ENCODE measurements at regions not wholly inside any gene's neighbourhood (a gene's known extent, or its start where the extent isn't known, plus 50 kb on each side); places are given as distances from the start of the nearest gene placed in this dataset.

GRCh38 chr3:165444745-165445144, 248.6 kb upstream of the SLITRK3 start:
- no peak for DNase-seq

DNA sequence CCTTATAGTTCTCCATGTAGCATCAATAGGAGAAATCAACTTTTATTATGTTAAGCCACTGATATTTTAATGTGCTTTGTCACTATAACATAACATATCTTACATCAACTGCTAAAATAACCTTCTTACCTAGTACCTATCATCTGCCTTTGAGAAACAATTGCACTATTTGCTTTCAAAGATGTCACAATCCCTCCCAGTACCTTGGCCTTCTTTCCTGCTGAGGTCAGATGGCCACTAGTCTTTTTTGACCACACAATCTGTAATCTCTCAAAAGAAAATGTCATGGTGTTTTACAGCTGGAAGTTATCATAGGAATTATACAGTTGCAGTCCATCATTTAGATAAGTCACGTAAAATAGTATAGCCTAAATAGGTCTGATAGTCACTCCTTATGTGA, 247.5 kb upstream of the SLITRK3 start:
- DNase-seq: no peak

DNA sequence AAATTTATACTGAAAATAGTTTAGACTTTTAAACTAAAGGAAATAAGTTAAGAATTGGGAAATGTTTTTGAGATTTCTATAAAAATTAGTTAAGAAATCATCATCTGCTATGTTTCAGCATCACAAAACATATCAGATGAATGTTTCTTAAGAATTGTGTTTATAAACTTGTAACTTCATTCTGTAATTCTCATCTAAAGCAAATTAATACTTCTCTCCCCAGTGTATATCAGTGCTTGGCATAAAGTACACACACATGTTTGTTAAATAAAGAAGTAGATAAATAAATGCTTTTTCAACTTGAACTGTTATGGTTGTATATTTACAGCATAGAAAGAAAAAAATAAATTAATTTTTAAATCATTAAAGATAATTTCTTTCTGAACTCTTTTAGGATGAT, 245.9 kb upstream of the SLITRK3 start:
- DNase-seq: no peak

DNA sequence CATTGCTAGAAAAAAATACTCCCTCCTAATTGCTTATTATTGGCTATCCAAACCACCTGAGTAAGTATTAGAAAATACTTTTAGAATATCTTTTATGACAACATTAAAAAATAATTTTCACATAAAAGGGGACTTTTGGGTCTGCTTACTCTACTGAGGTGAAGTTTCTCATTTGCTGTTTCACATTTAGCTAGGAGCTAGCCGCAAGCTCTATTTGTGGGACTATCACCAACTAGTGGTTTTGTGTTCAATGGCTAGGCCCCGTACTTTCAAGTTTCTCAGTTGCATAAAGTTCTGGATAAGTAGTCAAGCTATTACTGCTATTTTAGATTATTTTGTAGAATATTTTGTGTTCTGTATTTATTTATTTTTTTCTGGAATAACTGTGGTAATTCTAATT, 244.2 kb upstream of the SLITRK3 start:
- DNase-seq: no peak

- no peak for DNase-seq
Observed at GRCh38 chr3:165439765-165440164, 243.6 kb upstream of the SLITRK3 start.

DNA sequence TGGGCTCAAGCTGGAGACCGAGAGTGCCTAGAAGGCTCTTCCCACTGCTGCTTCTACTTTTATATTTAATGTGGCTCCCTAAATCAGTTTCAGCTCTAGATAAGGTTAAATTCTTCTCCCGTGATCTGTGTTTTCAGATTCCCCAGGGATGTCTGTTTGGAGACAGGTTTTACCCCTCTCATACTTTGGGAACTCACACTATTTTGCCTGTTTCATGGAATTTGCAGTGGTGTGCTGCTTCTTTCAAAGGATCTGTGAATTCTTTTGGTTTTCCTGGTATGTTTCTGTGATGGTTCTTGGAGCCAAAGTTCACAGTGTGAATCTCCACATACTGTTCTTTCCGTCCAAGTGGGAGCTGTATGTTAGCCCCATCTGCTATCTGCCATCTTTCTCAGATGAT, 238.3 kb upstream of the SLITRK3 start:
- DNase-seq: no peak

- no peak for DNase-seq
Observed at GRCh38 chr3:165406425-165406824, 210.2 kb upstream of the SLITRK3 start.

- no peak for DNase-seq
Observed at GRCh38 chr3:165404357-165405027, 208.3 kb upstream of the SLITRK3 start.

- DNase-seq: no peak
Observed at GRCh38 chr3:165403666-165404065, 207.5 kb upstream of the SLITRK3 start.

DNA sequence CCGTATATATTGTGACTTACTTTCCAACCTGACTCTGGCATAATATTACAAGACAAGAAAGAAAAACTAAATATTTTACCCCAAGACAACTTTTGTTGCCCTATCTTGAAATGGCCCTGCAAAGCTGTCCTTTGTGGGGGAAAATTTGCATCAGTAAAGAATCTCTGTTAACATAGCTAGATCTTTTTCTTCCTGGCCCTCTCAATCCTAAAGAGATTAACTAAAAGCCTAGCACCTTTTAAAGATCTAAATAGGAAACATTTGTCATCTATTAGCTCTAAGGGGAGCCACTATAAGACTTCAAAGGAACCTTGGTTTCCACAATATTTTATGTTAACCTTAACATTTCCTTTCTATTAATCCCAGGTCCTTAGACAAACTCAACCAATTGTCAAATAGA, 199.0 kb upstream of the SLITRK3 start:
- no peak for DNase-seq

GRCh38 chr3:165393461-165393860, 197.3 kb upstream of the SLITRK3 start:
- DNase-seq: no peak

GRCh38 chr3:165390166-165390565, 194.0 kb upstream of the SLITRK3 start:
- DNase-seq: no peak

DNA sequence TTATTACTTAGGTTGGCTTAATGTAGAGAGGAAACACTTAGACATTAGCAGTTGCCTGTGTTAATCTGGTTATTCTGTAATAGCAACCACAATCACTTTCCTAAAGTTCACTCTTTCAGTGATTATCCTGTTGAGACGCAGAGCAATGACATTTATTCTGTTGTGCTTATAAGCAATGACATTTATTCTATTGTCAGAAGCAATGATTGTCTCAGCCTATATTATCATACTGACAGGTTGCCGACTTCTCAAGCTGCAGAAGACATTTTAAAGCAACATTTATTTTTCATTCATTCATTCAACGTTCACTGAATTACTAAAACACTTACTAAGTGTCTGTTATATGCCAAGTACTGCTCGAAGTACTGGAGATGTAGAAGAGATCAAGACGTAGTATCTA, 193.5 kb upstream of the SLITRK3 start:
- no peak for DNase-seq

- DNase-seq: peak; percentile 3
Observed at GRCh38 chr3:165389064-165389463, 192.9 kb upstream of the SLITRK3 start.

- no peak for DNase-seq
Observed at GRCh38 chr3:165383381-165383780, 187.2 kb upstream of the SLITRK3 start.

GRCh38 chr3:165382672-165383071, 186.5 kb upstream of the SLITRK3 start:
- DNase-seq: no peak

DNA sequence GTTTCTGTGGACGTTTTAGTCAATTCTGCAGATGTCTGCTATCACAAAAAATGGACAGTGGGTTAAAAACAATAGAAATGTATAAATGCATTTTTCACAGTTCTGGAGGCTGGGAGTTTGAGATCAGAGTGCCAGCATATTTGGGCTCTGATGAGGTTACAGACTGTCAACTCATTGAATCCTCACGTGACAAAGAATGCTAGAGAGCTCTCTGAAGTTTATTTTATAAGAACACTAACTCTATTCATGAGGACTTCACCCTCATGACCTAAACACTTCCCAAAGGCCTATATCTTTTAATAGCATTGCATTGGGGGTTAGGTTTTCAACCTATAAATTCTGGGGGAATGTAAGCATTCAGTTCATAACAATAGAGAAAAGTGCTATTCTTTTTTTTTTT, 182.6 kb upstream of the SLITRK3 start:
- no peak for DNase-seq

DNA sequence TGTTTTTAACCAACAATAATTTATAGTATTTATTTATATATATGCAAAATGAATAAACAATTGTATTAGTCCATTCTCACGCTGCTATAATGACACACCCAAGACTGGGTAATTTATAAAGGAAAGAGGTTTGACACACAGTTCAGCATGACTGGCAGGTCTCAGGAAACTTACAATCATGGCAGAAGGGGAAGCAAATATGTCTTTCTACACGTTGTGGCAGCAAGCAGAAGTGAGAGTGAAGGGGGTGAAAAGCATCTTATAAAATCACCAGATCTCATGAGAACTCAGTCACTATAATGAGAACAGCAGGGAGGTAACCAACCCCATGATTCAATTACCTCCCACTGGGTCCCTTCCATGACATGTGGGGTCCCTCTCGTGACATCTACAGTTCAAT, 162.8 kb upstream of the SLITRK3 start:
- no peak for DNase-seq

DNA sequence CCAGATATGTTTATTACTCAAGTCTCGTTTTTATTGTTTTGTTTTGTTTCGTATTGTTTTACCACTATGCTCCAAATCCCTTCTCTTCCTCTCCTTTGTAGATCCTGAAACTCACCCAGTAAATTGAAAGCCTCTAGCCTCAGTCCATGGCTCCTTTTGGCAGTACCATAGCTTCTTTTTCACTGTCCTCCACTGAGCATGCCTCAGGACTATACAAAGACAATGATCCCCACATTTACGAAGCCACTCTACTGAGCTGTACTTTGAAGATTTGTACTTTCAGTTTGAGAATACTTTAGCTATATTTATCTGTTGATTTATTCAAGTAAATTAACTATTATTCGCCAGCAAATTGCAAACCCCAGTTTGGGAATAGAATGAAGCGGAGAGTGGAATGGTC, 159.1 kb upstream of the SLITRK3 start:
- DNase-seq: no peak

GRCh38 chr3:165347526-165347925, 151.3 kb upstream of the SLITRK3 start:
- no peak for DNase-seq

- DNase-seq: no peak
Observed at GRCh38 chr3:165346503-165346902, 150.3 kb upstream of the SLITRK3 start.

DNA sequence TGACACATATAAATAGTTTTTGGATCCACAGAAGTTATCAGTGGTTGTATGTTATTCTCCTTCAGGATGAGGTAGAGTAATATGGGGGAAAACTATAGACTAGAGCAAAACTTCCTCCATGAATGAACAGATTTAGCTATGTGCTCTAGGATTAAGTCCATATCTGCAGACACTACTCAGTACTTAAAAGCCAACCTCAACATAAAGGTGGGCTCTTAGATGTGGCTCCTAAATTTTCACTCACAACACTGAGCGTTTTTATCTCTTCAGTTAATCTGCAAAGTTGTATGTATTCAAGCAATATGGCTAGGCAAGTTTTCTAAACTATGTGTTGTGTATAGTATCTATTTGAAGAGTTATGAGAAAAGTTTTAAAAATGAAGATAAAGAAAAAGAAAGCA, 147.0 kb upstream of the SLITRK3 start:
- DNase-seq: no peak

- DNase-seq: no peak
Observed at GRCh38 chr3:165339753-165340152, 143.6 kb upstream of the SLITRK3 start.

GRCh38 chr3:165336786-165337185, 140.6 kb upstream of the SLITRK3 start:
- DNase-seq: no peak
